GM06990 (cell line): ENCODE measurements at regions not wholly inside any gene's neighbourhood (a gene's known extent, or its start where the extent isn't known, plus 50 kb on each side); places are given as distances from the start of the nearest gene placed in this dataset.

ENCODE experiments used
- DNase-seq: peaks from one replicate; pipeline ENCODE4 v3.0.0-alpha.2; 2011; ENCODE audit not compliant: insufficient read length; ENCODE audit errors: extremely low read depth
- H3K27me3 ChIP-seq: replicated peaks from 2 replicates; pipeline ENCODE4 v1.6.0; 2011; ENCODE audit warnings: low read length; ENCODE audit not compliant: control insufficient read depth, insufficient read depth
- H3K36me3 ChIP-seq: 2 replicates; pipeline ENCODE4 v1.5.1; 2011; ENCODE audit warnings: low read length; ENCODE audit not compliant: control insufficient read depth, insufficient read depth
- H3K4me3 ChIP-seq: replicated peaks from 2 replicates; pipeline ENCODE4 v1.5.1; 2011; ENCODE audit warnings: low read depth, mild to moderate bottlenecking, control low read depth, low read length
- TF ChIP-seq, protein P1 (sequence below): IDR thresholded peaks from 2 replicates; pipeline ENCODE4 v1.5.1; 2011; ENCODE audit warnings: low read length, control low read depth, mild to moderate bottlenecking, inconsistent platforms; ENCODE audit not compliant: insufficient read depth, poor library complexity, severe bottlenecking

DNA sequence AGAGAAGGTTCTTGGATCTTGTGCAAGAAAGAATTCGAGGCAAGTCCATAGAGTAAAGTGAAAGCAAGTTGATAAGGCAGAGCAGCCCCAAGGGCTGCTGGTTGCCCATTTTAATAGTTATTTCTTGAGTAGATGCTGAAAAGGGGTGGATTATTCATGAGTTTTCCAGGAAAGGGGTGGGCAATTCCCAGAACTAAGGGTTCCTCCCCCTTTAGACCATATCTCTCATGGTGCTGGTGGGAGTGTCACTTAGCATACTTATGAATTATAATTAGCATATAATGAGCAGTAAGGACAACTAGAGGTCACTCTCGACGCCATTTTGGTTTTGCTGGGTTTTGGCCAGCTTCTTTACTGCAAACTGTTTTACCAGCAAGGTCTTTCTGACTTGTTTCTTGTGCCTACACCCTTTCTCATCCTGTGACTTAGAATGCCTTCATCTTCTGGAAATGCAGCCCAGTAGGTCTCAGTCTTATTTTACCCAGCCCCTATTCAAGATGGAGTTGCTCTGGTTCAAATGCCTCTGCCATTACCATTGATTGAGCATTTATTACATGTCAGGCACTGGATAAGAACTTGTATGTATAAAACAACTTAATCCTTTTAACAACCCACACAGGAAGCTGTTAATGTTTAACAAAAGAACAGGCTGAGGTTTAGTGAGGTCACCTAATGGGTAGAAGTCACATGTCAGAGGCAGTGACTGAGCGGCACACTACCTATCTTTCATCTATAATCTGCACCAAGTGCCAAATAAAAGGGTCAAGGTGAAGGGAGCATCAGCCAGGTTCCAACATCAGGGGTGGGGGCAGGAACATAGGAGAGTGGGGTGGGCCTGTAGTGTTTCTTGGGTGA lies 250.9 kb downstream of the ICOS start:
- no peak for DNase-seq
- Histone ChIP-seq H3K4me3 (no peak overlapping the region), H3K36me3 (no peaks in the 10 kb centered on the region), H3K27me3 (no peaks in the 10 kb centered on the region; the same call in 1 of the 2 replicates)
- TF ChIP-seq, protein P1, sequence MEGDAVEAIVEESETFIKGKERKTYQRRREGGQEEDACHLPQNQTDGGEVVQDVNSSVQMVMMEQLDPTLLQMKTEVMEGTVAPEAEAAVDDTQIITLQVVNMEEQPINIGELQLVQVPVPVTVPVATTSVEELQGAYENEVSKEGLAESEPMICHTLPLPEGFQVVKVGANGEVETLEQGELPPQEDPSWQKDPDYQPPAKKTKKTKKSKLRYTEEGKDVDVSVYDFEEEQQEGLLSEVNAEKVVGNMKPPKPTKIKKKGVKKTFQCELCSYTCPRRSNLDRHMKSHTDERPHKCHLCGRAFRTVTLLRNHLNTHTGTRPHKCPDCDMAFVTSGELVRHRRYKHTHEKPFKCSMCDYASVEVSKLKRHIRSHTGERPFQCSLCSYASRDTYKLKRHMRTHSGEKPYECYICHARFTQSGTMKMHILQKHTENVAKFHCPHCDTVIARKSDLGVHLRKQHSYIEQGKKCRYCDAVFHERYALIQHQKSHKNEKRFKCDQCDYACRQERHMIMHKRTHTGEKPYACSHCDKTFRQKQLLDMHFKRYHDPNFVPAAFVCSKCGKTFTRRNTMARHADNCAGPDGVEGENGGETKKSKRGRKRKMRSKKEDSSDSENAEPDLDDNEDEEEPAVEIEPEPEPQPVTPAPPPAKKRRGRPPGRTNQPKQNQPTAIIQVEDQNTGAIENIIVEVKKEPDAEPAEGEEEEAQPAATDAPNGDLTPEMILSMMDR: no peak

DNA sequence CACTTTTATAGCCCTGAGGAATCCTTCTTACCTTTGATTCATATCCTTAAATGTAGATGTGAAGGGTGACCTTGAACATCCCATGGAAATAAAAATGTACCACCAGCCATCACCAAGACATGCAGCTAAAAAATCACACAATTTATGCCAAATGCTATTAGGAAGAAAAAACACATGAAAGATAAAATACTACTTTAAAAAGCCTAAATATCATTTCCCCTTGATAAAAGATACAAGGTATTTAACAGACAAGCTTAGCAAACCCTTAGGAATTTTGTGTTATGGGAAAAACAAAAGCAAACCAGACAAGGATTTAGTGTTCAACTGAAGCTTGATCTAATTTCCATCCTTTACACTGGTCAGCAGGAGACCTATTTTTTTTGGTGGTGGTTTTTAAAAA lies 255.0 kb downstream of the ICOS start:
- no peak overlapping the region for H3K4me3 ChIP-seq
- no peaks in the 10 kb centered on the region for H3K36me3 ChIP-seq
- no peak for DNase-seq
- H3K27me3 ChIP-seq: no peaks in the 10 kb centered on the region; the same call in 1 of the 2 replicates
- TF ChIP-seq, protein P1: no peak

DNA sequence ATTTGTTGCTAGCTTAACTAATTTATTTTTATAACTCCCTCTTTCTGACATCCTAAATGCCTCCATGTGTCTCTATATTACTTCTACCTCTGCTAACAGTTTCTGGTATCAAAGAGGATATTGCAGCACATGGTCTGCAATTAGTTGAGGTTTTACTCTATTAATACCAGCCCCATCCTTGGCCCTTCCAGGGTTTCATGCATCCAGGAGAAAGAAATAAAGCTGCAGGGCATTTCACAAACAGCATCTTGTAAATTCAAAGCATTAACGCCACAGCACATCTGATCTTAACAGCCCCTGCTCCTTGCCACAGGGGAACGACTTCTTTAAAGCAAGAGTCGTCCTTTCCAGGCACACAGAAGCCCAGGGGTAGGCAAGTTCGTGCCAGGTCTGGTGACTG lies 258.9 kb downstream of the ICOS start:
- DNase-seq: no peak
- Histone ChIP-seq H3K4me3 (no peak overlapping the region), H3K36me3 (no peaks in the 10 kb centered on the region), H3K27me3 (no peaks in the 10 kb centered on the region; the same call in 1 of the 2 replicates)
- TF ChIP-seq, protein P1: no peak

GRCh38 chr2:204197336-204198005 lies 260.9 kb downstream of the ICOS start:
- DNase-seq: no peak
- H3K36me3 ChIP-seq: no peaks in the 10 kb centered on the region
- H3K27me3 ChIP-seq: no peaks in the 10 kb centered on the region
- no peak overlapping the region for H3K4me3 ChIP-seq
- TF ChIP-seq, protein P1: no peak

- TF ChIP-seq, protein P1: no peak
- Histone ChIP-seq H3K4me3 (no peak overlapping the region), H3K27me3 (no peaks in the 10 kb centered on the region), H3K36me3 (no peaks in the 10 kb centered on the region)
- no peak for DNase-seq
Measured at GRCh38 chr2:204199357-204199756, 262.8 kb downstream of the ICOS start.
